Raji (cell line): ENCODE measurements at regions not wholly inside any gene's neighbourhood (a gene's known extent, or its start where the extent isn't known, plus 50 kb on each side); places are given as distances from the start of the nearest gene placed in this dataset.

Source experiments
- POLR2A ChIP-seq: IDR thresholded peaks from 2 replicates; pipeline ENCODE4 v1.6.1; 2011; ENCODE audit warnings: low read depth, low read length, control low read depth; ENCODE audit not compliant: insufficient read depth

DNA sequence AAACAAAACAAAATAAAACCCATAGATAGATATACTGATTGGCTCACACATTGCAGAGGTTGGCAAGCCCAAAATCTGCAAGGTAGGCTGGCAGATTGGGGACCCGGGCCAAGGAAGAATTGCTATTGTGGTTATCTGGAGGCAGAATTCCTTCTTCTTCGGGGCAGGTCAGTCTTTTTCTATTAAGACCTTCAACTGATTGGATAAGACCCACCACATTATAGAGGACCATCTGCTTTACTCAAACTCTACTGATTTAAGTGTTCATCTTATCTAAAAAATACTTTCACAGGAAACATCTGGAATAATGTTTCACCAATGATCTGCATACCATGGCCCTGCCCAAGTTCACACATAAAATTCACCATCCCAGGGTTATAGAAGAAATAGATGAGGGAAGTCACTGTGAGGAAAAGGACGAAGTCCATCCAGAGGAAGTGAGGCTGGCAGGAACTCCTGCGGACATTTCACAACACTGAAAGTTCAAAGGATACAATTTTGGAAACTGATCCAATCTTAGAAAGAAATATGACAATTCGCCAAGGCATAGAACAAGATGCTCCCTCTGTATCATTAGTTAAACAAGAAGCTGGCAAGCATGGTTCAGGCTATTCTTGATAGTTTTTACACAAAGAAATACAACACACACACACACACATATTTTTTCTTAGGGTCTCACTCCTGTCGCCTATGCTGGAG lies 127.6 kb upstream of the MED13L start:
- TF ChIP-seq POLR2A: no peak

DNA sequence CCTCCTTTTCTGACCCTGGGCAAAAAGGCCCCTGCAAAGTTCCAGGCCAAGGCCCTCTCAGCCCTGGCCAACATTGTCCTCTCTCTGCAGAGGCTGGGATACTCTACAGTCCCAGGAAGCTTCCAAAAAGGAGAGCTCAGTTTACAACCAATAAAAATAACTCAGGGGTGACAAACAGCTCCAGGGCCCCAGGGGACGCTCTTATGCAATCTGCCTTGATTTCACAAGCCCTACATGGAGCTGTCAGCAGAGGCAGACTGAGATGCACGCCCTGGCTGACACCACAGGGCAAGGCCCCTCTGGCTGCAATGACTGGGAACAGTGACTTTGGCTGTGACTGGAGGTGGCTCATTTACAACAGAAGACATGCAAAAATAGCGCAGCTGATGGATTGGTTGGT lies 129.0 kb upstream of the MED13L start:
- no peak for TF ChIP-seq POLR2A

DNA sequence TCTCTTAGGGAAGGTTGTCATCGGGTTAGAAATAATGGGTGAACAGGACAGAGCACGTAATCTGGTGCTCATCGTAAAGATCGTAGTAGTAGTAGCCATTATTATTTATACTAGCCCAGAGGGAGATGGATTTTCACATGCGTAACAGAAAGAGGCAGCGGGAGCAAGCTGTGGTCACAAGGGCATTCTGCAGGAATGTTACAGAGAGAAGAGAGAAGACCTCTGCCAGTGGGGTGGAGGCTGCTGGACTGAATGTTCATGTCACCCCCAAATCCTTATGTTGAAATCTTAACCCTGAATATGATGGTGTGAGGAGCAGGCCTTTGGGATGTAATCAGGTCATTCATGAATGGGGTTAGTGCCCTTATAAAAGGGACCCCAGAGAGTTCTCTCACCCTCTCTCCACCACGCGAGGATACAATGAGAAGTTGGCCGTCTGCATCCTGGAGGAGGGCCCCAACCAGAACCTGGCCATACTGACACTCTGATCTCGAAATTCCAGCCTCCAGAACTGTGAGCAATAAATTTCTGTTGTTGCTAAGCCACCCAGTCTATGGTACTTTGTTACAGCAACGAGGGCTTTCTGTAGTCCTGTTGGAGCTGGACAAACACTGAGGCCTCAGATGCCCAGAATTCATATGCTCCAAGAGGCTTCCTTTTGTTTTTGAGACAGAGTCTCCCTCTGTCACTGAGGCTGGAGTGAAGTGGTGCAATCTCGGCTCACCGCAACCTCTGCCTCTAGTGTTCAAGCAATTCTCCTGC lies 131.2 kb upstream of the MED13L start:
- no peak for TF ChIP-seq POLR2A

DNA sequence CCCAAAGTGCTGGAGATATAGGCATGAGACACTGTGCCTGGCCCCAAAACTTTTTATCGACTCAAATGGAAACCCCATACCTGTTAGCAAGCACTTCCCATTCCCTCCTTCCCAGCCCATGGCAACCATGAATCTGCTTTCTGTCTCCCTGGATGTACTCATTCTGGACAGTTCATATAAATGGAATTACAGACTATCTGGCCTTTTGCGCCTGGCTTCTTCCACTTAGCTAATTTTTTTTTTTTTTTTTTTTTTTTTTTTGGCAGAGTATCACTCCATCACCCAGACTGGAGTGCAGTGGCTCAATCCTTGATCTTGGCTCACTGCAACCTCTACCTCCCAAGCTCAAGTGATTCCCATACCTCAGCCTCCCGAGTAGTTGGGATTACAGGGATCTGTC lies 134.5 kb upstream of the MED13L start:
- no peak for TF ChIP-seq POLR2A

DNA sequence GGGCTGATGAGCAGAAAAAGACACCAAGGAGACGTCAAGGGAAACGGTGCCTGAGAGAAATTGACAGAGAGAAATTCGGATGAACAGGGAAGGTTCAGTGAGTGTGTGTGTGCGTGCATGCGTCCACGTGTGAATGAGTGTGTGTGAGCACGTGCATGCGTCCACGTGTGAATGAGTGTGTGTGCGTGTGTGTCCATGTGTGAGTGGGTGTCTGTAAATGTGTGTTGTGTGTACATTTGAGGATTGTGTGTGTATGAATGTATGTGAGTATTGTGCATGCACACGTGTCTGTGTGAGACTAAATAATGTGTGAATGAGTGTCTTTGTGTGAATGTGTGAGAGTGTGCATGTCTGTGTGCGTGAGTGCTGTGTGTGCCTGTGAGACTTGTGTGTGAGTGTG lies 137.4 kb upstream of the MED13L start:
- no peak for TF ChIP-seq POLR2A

DNA sequence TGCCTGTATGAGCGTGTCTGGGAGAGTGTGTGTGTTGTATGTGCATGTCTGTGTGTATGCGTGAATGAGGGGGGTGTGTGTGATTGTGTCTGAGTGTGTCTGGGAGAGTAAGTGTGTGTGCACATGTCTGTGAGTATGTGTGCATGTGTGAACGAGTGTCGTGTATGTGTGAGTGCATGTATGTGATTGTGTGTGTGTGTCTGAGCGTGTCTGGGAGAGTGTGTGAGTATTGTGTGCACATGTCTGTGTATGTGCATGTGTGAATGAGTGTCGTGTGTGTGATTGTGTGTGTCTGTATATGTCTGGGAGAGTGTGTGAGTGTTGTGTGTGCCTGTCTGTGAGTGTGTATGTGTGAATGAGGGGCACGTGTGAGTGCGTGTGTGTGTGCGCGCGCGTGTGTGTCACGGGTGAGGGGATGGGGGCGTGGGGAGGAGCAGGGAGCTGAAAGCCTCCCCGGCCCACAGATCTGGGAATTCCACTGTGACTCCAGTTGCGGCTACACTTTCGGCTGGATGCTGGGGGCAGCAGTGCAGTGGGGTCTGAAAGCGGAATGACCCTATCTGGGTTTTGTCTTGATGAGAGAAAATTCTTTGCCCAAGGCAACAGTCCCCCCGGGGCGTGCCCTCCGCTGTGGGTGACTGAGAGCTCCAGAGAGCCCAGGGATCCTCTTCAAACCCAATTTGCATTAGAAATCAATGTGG lies 138.1 kb upstream of the MED13L start:
- no peak for TF ChIP-seq POLR2A

DNA sequence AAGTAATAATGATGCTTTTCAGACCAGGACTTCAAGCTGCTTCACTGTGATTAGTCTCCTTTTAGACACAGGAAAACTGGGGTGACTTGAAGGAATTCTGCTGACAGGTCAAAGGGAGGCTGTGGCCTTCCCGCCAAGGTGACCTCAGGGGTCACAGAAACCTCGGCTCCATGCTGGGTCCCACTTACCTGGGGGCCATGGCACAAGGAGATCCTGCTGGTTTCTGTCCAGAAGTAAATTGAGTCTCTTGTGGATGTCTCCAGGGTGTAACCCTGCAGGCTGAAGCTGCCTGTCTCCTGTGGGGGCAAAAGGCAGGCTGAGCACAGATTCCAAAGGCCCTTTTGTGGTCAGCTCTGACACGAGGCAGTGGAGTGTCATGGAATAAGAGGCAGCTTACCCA lies 138.7 kb upstream of the MED13L start:
- TF ChIP-seq POLR2A: no peak

DNA sequence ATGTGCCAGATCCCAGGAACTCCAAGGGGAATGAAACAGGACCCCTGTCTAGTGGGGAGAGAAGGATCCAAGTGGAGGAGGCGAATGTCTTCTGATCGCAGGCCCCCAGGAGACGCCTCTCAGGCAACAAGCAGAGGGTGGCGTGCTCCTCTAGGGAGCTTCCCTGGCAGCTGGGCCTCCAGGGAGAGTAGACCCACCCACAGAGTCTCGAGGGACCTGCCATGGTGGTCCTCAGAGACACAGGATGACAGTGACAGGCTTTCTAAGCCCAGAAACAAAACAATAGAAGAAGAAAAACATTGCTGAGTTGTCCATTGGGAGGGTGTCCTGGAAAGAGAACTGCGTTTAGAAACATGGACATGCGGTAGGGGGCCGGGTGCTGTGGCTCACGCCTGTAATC lies 140.6 kb upstream of the MAP1LC3B2 start:
- no peak for TF ChIP-seq POLR2A

DNA sequence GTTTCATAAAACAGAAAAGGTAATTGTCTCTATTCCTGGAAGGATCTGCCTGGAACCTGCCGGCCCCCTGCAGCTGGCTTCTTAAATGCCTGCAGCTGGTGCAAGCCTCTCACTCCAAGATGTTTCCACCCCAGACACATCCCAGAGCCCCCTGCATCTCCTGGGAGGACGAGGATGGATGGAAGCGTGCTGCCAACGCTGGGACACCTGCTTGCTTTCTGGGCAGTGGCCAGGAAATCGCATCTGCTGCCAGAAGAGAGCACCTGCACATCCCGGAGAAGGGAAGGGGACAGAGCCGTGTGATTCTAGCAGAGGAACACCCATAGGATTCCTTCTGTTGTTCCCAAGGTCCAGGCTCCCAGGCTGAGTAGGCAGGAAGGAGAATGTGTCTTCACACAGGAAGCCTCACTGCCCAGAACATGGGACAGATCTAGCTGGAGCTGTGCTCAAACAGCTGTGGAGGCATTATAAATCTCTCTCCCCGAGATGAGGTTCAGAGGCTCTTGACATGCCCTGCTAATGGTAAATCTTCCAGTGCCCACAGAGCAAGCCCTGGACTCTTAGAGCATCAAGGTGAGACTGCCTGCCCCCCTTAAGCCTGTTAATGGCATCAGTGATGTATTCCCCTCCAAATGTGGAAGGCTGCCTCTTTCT lies 138.8 kb upstream of the MAP1LC3B2 start:
- TF ChIP-seq POLR2A: no peak

DNA sequence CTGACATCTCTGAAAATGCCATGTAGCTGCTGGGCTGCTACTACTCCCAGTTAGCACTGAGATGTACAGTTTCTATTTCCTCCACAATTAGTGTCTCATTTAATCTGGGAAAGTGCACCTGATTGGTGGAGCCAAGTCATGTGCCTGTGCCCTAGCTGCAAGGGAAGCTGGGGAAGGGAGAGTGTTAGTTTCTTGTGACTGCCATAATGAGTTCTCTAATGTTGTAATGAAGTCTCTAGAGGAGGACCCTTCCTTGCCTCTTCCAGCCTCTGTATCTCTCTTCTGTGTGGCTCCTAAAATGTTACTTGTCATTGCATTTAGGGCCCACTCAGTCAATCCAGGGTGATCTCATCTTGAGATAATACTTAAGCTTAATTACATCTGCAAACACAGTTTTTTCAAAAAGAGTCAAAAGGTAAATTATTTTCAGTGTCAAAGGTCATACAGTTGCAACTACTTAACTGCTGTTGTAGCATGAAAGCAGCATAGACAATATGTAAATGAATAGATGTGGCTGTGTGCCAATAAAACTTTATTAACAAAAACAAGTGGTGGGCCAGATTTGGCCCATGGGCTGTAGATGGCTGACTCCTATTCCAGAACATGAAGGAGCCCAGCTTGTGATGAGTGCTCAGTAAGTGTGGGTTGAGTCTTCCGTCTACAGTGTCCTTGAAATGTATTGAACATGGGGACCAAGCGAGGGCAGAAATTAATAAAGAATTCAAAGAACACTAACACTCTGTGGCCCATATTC lies 137.2 kb upstream of the MAP1LC3B2 start:
- no peak for TF ChIP-seq POLR2A

DNA sequence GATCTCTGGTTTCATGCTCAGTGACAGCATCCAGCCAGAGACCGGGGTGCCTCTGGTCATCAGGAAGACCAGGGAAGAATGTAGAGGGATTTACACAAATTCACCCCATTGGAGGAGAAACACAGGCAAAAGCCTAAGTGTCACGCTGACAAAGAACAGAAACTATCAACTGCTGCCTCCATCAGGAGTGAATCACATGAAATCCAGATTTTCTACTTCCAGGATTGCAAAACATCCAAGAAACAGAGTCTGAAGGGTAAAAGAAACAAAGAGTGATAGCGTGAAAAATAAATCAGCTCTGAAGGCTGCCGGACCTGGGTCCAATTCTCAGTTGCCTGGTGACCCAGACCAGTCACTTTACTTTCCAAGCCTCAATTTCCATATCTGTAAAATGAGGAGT lies 136.1 kb upstream of the MAP1LC3B2 start:
- TF ChIP-seq POLR2A: no peak

DNA sequence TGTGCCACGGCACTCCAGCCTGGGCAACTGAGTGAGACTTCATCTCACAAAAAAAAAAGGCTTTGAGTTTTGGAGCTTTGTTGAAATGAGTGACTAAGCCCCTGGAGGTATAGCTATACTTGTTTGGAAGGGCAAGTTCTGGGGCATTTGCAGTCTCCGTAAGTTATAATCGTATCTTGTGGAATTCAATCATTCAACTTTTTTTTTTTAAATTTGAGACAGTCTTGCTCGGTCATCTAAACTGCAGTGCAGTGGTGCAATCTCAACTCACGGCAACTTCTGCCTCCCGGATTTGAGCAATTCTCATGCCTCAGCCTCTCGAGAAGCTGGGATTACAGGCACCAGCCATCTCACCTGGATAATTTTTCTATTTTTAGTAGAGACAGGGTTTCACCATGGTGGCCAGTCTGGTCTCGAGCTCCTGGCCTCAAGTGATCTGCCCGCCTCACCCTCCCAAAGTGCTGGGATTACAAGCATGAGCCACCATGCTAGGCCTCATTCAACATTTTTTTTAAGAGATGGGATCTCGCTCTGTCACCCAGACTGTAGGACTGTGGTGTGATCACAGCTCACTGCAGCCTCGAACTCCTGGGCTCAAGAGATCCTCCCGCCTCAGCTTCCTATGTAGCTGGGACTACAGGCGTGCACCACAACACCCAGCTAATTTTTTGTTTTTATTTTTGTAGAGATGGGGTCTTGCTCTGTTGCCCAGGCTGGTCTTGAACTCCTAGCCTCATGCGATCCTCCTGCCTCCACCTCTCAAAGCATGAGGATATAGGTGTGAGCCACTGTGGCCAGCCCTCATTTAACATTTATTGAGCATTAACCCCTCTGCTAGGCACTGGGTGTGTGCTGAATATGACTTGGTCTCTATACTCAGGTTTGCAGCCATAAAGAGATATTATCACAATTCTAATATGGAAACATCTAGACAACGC lies 133.7 kb upstream of the MAP1LC3B2 start:
- TF ChIP-seq POLR2A: no peak

DNA sequence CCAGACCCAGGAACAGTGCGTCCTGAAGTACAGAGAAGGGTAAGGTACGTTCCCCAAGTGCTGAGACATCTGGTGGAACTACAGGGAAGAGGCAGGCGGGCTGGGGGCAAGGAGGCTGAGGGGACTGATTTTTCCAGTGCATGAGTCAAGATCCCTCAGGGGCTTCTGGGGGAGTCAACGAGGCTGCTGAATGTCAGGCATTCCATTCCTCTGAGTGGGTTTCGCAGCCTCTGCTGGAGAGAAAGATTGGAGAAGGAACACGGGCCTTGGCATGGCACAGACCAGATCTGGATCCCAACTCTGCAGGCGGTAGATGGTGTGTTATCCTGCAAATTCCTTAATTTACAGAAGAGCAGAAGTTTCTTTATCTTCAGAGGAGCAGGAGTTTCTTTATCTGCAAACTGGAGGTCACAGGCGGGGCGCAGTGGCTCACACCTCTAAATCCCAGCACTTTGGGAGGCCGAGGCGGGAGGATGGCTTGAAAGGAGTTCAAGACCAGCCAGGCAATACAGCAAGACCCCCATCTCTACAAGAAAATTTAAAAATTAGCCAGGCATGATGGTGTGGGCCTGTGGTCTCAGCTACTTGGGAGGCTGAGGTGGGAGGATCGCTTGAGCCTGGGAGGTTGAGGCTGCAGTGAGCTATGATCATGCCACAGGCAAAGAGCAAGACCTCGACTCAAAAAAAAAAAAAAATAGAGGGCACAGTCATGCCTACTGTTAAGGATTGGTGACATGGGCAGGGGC lies 132.6 kb upstream of the MAP1LC3B2 start:
- TF ChIP-seq POLR2A: no peak

DNA sequence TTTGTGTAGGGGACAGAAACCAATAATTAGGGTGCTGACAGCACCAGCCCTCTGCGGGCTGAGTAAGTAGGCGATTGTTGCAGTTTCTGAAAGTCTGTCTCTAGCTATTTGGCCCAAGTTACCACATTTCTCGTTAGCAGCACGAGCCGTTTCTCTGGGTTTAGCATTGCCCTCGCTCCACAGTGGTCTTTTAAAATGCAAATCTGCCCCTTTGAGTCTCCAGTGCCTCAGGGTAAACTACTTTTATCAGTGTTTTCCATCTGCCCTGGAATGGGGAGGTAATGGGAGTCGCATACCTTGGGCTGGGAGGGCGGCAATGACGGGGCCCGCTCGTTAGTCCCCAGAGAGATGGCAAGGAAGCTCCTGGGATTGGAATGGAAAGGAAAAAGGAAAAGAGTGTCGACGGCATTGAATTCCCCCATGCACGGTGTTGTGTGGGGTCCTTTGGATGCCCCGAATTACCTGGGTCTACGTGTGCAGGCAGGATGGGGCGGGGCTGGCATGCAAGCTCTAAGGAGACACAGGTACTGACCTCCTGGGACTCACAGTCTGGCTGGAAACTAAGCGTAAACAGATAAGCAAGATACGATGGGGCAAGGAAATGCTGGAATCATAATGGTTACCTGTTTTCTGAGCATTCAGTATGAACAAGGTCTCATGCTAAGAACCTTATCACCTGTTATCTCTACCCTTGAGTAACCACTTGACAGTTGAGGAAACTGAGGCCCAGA lies 131.8 kb upstream of the MAP1LC3B2 start:
- TF ChIP-seq POLR2A: no peak
